Fibroblast of peridontal ligament (primary cell): ENCODE measurements at regions not wholly inside any gene's neighbourhood (a gene's known extent, or its start where the extent isn't known, plus 50 kb on each side); places are given as distances from the start of the nearest gene placed in this dataset.
"Not testable (repeated sequence)": the region's sequence is repeated elsewhere in the genome, so short reads cannot be mapped to it uniquely, and the experiment has no call there.

Experiments used
- DNase-seq: peaks from one replicate; pipeline ENCODE4 v3.0.0-alpha.2; 2010; ENCODE audit errors: extremely low read depth

GRCh38 chr17:68141050-68141449 is 105.5 kb downstream of the KPNA2 start:
- DNase-seq: no peak

GRCh38 chr17:68142595-68142994 is 105.2 kb upstream of the AMZ2 start:
- no peak for DNase-seq

- DNase-seq: no peak
Measured at GRCh38 chr17:68143425-68143824, 104.4 kb upstream of the AMZ2 start.

DNA sequence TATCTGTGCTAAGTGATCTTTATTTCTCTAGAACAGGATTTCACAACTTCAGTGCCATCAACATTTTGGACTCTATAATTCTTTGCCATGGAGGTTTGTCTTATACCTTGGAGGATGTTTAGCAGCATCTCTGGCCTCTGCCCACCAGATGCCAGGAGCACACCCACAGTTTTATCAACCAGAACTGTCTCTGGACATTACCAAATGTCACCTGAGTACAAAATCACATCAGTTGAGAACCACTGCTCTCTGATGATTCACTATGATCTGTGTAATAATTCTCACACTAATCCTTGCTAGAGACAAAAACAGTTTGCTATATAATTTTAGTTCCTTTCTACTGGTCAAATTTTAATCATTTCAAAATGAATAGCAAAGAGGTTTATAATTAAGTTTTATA is 102.8 kb upstream of the AMZ2 start:
- no peak for DNase-seq

GRCh38 chr17:68148936-68149335 is 98.9 kb upstream of the AMZ2 start:
- DNase-seq: no peak

GRCh38 chr17:68152161-68152571 is 95.7 kb upstream of the AMZ2 start:
- DNase-seq: no peak

- DNase-seq: no peak
Measured at GRCh38 chr17:68155692-68156091, 92.2 kb upstream of the AMZ2 start.

DNA sequence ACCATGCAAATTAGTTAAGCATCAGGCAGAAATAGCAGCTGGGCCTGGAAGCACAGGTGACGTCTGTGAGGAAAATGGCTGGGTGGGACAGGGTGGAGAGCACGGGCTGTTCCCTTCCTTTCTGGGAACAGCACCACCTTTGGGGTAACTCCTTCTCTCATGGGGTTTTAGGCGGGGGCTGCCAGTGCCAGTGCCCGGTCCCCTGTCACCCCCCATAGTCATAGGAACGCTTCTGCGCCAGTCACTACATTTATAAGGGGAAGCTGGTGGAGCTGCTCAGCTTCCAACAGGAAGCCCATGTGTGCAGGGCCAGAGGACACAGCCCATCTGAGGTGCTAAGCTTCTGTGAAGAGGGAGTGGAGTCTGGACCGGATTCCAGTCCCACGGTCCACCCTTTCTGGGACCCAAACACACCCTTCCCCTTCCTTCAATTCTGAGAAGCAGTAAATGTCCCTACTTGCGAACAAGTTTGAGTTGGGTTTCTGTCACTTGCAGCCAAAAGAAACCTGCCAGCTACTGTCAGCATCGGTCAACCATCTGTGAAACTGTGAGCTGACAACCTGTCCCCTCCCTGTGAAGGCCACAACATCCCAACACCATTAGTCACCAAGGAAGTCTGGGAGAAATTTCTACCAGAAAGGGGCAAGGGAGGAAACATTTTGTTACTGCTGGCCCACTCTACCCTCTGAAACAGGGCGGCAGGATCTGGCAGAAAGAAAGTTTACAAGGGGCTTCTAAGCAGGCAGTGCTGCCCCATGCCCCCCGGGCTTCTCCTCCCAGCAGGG is 86.0 kb upstream of the AMZ2 start:
- no peak for DNase-seq

DNA sequence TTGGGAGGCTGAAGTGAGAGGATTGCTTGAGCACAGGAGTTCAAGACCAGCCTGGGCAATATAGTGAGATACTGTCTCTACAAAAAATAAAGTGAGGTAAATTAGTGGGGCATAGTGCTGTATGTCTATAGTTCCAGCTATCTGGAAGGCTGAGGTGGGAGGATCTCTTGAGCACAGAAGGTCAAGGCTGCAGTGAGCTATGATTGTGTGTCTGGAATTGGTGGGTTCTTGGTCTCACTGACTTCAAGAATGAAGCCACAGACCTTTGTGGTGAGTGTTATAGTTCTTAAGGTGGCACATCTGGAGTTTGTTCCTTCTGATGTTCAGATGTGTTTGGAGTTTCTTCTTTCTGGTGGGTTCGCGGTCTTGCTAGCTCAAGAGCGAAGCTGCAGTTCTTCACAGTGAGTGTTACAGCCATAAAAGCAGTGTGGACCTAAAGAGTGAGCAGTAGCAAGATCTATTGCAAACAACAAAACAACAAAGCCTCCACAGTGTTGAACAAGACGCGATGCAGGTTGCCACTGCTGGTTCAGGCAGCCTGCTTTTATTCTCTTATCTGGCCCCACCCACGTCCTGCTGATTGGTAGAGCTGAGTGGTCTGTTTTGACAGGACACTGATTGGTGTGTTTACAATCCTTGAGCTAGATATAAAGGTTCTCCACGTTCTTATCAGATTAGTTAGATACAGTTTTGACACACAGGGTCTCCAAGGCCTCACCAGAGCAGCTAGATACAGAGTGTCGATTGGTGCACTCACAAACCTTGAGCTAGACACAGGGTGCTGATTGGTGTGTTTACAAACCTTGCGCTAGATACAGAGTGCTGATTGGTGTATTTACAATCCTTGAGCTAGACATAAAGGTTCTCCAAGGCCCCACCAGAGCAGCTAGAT is 79.3 kb upstream of the AMZ2 start:
- DNase-seq: not testable (repeated sequence)

DNA sequence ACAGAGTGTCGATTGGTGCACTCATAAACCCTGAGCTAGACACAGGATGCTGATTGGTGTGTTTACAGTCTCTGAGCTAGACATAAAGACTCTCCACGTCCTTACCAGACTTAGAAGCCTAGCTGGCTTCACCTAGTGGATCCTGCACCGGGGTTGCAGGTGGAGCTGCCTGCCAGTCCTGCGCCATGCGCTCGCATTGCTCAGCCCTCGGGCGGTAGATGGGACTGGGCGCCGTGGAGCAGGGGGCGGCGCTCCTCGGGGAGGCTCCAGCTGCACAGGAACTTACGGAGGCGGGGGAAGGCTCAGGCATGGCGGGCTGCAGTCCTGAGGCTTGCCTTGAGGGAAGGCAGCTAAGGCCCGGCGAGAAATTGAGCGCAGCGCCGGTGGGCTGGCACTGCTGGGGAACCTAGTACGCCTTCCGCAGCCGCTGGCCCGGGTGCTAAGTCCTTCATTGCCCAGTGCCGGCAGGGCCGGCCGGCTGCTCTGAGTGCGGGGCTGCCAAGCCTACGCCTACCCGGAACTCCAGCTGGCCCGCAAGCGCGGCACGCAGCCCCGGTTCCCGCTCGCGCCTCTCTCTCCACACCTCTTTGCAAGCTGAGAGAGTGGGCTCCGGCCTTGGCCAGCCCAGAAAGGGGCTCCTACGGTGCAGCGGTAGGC is 78.5 kb upstream of the AMZ2 start:
- not testable (repeated sequence) for DNase-seq

- DNase-seq: no peak
Measured at GRCh38 chr17:68169840-68170239, 78.0 kb upstream of the AMZ2 start.

GRCh38 chr17:68170246-68170645 is 77.6 kb upstream of the AMZ2 start:
- no peak for DNase-seq

- peak; percentile 64 for DNase-seq
Measured at GRCh38 chr17:68172461-68172954, 75.3 kb upstream of the AMZ2 start.

- DNase-seq: no peak
Measured at GRCh38 chr17:68175416-68175815, 72.4 kb upstream of the AMZ2 start.

DNA sequence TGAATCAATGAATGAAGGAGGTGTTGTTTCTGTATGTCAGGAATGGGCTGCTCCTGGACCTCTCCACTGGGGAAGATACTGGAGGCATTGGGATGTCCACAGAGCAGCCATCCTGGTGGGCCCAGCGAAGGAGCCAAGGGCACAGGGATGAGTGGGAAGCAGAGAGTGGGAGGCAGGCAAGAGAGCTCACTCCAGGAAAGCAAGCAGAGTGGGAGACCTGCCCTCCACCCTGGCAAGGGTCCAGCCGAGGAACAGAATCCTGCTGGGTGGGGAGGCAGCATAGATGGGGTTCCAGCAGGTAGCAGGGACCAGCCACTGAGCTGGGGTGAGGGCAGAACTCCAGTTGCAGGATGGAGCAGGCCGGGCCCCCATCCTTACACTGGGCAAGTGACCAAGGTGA is 71.9 kb upstream of the AMZ2 start:
- no peak for DNase-seq

DNA sequence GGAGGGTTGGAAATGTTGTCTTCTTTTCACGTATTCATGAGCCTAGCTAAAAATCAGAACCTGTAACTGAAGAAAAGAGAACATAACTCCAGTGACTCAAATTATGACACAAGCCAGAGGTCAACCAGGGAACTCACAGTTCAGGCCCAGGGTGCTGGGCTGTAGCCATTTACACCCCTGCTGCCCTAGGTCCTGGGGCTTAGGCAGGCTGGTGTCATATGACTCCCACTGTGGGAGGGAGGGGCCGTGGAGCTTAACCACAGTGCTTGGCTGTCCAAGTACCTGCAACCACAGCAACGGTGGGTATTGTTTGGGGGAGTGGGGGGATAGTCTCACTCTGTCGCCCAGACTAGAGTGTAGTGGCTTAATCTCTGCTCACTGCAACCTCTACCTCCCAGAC is 71.1 kb upstream of the AMZ2 start:
- no peak for DNase-seq

DNA sequence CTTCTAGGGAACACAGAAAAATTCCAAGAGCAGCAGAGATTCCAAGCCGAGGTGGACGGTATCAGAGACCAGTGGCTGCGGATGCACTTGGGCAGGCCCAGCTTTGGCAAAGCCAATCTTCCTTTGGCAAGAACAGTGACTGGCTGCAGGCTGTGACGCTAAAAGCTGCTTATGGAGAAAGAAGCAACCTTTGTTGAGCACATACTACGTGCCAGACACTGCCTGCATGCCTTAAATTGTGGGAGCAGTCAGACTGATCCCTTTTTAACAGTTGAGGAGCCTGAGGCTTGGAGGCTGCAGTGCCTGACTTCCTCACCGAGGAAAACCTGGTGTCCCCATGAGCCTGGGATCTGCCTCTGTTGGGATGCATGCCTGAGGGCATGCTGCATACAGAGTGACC is 69.0 kb upstream of the AMZ2 start:
- no peak for DNase-seq

DNA sequence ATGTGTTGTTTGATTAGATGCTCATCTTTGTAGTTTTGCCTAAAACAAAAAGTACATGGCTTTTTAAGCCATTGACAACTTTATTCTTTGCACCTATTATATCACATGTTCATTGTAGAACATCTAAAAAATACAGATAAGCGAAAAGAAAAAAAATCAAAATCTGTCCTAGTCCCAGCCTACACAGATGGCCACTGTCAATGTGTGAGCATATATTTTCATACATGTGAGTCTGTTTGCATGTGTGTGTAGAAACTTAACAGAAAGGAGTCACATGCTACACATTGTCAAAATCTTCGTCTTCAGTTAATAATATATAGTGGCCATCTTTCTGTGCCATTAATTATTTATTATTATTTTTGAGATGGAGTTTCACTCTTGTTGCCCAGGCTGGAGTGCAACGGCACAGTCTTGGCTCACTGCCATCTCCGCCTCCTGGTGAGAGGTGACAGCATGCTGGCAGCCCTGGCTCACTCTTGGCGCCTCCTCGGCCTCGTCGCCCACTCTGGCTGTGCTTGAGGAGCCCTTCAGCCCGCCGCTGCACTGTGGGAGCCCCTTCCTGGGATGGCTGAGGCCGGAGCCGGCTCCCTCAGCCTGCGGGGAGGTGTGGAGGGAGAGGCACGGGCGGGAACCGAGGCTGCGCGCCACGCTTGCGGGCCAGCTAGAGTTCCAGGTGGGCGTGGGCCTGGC is 68.5 kb upstream of the AMZ2 start:
- no peak for DNase-seq

DNA sequence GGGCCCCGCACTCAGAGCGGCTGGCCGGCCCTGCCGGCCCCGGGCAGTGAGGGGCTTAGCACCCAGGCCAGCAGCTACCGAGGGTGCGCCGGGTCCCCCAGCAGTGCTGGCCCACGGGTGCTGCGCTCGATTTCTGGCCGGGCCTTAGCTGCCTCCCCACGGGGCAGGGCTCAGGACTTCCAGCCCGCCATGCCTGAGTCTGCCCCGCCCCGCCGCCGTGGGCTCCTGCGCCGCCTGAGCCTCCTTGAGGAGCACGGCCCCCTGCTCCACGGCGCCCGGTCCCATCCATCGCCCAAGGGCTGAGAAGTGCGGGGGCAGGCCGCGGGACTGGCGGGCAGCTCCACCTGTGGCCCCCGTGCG is 67.9 kb upstream of the AMZ2 start:
- DNase-seq: no peak

DNA sequence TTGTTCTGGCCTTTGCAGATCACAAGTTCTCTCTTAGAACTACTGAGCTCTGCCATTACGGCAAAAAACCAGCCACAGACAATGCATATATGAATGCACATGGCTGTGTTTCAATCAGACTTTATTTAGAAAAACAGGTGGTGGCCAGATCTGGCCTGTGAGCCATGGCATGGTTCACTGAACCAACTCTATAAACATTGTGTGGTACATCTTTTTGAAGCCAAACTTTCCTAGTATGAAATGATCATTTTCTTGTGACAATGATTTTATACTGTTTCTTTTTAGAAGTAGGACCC is 65.9 kb upstream of the AMZ2 start:
- no peak for DNase-seq

DNA sequence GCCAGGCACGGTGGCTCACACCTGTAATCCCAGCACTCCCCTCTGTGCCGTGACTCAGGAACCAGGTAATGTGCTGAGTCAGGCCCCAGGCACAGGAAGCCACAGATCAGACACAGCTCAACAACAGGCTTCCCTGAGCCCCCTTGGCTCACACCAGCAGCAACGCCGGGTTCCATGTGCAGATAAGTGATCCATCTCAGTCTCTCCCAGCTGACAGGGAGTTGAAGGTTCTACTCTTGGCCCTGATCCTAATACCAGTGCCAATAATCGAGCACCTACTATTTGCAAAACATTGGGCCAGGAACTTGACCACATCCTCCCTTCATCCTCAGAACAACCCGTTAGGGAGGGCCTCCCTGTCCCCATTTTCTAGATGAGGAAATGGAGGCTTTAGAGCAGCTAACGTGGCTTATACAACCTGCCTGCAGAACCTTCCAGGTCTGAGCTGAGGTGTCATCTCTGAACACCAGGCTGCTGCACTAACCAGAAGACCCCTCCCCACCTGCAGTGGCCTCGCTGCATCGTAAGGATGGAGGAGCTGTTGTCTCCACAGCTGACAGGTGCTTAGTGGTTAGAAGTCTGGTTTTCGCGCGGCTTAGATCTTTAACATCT is 64.8 kb upstream of the AMZ2 start:
- no peak for DNase-seq

DNA sequence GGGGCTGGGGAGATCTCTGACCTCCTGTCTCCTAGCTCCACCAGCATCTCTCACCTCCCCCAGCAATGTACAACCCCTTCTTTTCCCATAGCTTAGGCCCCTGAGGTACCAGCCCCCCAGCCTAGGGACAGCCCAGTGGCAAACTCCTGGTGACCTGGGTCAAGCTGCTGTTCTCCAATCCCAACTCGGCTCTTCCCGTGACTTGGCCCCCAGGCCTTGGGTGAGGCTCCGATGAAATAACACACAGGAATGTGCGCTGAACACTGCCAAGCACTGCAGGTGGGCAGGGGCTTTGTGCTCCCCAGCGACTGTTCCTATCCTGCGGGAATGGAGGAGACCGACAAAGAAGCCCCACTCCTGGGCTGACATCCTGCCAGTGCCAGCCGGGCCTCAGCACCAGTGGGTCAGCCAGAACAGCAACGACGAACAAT is 63.7 kb upstream of the AMZ2 start:
- no peak for DNase-seq
